GM21423 (cell line): ENCODE measurements at regions not wholly inside any gene's neighbourhood (a gene's known extent, or its start where the extent isn't known, plus 50 kb on each side); places are given as distances from the start of the nearest gene placed in this dataset.

Source experiments
- ATAC-seq: cut with Tn5 transposase; IDR thresholded peaks from one replicate; pipeline ENCODE4 v1.9.1; 2021; ENCODE audit warnings: mild to moderate bottlenecking, moderate library complexity; ENCODE audit not compliant: unreplicated experiment

DNA sequence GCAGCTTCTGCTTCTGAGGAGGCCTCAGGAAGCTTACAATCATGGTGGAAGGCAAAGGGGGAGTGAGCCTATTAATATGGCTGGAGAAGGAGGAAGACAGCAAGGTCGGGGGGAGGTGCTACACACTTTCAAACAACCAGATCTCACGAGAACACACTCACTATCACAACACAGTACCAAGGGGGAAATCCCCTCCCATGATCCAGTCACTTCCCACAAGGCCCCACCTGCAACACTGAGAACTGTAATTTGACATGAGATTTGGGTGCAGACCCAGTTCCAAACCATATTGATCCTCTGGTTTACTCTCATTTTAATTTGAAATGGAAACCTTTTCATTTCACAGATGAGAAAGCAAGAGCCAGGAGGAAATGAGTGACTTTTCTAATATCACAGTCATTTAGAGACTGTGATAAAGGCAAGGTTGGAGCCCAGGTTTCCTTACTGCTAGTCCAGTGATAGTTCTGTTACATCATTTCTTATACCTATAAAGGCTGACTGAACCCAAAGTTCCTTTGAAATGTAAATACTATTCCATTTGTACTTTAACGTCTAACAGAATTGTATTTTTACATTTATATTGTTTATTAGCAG is 105.8 kb upstream of the GAP43 start:
- no peak for ATAC-seq

- no peak for ATAC-seq
Measured at GRCh38 chr3:115518100-115518852, 105.0 kb upstream of the GAP43 start.

DNA sequence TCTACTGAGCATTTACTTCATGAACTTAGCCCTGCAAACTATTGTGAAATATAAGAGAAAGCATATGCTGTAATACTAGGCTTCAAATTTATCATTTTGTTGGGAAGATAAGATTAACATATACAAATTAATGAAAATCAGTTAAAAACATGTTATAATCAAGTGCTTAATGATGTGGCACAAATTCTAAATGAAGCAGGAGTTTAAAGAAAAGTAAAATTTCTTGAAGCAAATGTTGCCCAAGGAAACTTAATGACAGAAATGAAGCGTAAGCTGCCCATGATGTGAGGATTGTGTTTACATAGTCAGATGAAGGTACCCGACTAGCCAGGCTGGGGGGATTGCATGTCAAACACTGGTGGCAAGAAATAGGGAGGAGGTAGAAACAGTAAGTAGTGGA is 103.1 kb upstream of the GAP43 start:
- ATAC-seq = no peak

DNA sequence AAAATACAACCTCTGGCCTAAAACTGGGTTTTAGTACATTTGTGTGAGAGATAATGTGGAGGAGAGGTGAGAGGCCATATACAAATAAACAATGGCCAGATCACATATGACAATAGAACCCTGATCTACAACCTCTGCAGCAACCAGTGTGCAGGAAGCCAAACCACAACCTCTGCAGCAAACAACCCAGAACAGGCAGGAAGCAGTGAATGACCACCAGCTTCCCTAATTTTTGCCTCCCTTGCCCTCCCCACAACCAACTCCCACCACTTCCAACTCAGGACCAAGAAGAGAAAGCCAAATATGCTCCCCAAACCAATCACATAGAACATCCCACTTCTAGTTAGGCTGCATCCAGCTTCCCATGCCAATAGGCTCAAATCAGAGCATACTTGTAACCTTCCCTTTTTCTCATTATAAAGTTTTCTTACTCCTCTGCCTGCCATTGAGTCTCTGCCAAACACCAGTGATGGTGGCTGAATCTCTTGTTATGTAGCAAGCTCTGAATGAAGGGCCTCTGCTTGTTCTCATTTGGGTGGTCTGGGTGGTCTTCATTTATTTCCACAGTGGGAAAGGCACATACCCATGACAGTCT is 102.6 kb upstream of the GAP43 start:
- ATAC-seq = no peak

DNA sequence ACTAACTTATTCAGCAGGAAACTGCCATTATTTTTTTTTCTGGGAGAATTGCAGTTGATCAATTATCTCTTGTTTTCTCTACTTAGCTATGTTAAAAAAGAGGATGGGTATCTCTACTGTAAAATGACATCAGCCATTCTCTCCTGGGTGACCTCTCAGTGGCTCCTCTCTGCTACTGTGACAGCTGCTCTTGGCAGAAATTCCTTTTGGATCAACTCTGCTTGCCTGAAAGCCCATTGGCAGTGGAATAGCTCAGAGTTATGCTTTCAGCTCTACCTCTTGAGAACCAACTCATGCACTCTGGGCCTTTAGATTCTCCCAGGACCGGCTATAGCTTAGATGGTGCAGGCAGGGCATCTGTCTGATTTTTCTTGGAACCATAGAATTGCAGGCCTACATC is 99.9 kb upstream of the GAP43 start:
- no peak for ATAC-seq

DNA sequence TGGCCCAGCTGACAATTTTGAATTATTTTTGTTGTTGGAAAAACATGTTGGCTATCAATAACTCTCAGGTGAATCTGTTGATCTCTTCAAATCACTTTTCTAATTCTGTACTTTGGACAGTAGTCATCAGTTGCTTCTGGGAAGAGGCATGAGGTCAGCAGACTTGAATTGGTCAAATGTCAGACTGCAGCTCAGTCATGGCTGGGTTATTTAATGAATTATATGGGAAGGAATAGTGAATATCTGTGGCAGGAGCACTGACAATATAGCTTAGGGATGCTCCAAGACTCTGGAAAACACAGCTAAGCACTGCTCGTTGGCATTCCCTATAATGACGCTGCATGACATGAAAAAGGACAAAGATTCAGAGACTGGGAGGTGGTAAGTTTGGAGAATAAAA is 98.8 kb upstream of the GAP43 start:
- no peak for ATAC-seq

DNA sequence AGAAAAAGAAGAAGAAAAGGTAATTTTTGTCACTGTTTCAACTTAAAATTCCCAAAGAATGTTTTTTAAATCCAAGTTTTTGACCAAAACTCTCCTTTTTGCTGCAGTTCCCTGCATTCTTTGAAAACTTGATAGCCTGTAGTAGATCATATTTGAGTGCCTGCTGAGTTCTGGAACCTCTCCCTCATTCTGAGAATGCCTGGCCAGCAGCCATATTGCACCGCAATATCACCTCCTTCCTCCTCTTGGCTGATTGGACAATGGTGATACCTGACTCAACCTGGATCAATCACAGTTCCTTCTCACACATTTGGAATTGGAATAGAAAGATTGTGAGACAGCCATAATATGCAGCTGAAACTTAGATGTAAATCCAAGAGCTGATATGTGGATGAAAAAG is 97.6 kb upstream of the GAP43 start:
- ATAC-seq = no peak

DNA sequence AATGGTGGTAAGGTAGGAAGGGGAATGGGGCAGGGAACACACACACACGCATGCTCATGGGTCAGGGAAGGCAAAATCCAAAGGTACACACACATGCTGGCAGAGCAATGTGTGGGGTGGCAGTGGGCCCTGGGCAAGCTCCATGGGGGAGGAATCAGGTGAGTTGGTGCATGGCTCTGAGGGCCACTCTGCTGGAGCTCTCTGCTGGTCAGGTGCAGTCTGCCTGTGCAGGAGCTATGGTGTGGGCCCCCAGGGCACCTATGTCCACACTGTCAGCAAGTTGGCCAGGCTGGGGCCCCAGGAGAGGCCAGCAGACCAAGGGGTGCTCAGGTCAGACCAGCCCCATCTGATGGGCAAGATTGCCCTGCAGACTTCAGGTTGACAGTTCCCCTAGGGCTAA is 90.1 kb upstream of the GAP43 start:
- no peak for ATAC-seq

DNA sequence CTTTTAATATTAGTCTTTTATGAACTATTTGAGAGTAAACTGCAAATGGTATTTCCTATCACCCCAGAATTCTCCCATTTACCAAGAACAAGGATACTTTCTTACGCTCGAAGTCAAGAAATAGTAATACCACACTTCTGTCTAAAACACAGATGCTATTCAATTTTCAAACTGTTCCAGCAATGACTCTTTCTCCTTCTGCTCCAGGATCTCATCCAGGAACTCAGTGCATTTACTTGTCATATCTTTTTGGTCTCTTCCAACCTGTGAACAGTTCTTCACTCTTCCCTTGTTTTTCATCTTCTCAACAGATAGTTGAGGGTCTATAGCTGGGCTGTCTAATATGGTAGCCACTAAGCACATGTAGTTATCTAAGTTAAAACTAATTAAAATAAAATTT is 87.1 kb upstream of the GAP43 start:
- ATAC-seq = no peak

DNA sequence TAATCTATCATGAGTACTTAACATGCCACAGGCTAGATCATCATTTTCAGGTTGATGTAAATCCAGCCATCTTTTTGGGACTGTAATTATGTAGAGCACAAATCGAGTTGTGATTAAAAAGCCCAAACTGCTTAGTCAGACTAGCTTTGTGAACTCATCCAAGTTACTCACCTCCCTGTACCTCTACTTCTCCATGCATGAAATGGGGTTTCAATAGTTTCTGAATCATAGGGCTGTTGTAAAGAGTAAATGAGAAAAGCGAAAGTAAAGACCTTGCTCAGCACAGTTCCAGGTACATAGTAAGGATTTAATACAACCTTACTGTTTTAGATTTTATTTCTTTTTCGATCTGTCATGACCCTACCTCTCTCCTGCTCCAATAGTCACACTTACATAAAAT is 85.6 kb upstream of the GAP43 start:
- no peak for ATAC-seq

DNA sequence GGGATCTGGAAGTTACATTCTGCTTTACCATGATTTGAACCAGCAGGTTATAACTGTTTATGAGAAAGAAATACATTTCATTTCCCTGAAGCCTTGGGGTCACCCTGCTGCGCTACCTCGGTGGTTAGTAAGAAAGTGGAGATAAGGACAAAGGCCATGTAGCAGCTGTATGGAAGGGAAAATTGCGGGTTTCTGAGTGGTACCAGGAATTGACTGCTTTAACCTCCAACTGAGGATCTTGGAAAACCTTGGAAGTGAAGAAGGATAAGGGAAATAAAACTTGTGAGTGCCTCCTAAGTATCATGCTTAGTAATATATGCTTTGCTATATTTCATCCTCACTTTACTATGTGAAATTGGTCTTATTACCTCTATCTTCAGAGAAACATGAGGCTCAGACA is 76.1 kb upstream of the GAP43 start:
- no peak for ATAC-seq

DNA sequence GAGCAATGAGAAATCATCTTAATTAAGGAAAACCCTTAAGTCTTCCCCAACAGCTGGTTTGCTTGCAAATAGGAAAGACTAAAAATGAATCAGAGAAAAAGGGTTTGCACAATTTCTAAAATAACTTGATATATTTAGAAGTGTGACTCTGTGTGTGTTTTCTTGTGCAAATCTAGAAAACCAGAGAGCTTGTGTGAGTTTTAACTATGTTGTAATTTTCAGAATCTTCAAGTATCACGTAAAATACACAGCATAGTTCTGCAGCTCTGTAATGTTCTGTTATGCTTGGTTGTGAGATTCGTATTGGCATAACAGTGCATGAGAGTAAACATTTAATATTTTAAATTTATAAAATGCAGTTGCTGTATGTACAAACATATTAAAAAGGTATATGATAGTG is 74.7 kb upstream of the GAP43 start:
- ATAC-seq = no peak

GRCh38 chr3:115549071-115549470 is 74.2 kb upstream of the GAP43 start:
- ATAC-seq = no peak

DNA sequence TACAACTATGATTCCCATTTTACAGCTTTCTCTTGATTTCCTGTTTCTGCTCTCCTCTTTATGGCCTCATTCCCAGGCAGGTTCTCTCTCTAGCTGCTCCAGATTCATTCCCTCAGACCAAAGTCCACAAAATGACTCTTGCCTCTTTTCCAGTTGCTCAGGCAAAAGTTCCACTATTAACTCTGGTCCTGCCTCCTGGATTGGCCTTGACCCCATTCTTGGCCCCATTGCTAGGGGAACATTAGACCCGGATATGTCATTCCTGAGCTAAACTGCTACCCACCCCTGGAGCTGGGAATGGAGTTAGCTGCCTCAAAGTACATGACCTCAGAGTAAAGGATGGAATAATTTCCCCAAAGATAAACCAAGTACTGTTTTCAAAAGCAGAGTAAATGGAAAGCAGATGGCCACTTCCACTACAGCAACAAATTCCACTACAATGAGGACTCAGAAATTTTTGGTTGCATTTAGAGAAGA is 73.0 kb upstream of the GAP43 start:
- ATAC-seq = no peak

GRCh38 chr3:115551016-115551415 is 72.3 kb upstream of the GAP43 start:
- no peak for ATAC-seq

DNA sequence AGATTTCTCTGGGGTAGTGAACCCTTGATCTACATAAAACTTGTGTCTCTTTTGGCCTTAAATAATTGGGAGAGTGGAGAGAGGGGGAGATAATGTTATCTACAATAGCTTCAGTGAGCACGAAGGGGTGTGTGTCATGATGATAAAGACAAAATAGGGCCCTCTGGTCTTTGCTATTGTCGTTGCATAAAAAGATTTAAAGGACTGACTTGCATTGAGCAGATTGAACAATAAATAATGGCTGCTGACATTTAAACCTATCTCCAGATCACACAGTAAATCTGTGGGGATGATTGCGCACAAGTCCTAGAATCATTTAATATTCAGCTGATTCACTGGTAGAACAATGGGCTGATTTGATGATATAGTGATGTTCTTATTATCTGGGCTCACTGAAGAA is 71.3 kb upstream of the GAP43 start:
- ATAC-seq = no peak

- no peak for ATAC-seq
Measured at GRCh38 chr3:115553796-115554486, 69.4 kb upstream of the GAP43 start.

DNA sequence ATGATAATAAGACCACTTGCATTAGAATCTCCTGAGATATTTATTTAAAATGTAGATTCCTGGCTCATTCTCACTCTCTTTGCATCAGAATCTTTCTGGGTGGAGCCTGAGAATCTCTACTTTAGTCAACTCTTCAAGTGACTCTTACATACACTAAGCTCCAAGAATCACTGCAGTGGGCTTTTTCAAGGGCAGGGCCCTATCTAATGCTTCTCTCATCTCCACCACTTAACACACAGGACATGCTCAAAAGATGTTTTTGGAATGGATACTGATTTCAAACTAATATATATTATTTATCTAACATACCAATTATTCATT is 68.9 kb upstream of the GAP43 start:
- no peak for ATAC-seq

DNA sequence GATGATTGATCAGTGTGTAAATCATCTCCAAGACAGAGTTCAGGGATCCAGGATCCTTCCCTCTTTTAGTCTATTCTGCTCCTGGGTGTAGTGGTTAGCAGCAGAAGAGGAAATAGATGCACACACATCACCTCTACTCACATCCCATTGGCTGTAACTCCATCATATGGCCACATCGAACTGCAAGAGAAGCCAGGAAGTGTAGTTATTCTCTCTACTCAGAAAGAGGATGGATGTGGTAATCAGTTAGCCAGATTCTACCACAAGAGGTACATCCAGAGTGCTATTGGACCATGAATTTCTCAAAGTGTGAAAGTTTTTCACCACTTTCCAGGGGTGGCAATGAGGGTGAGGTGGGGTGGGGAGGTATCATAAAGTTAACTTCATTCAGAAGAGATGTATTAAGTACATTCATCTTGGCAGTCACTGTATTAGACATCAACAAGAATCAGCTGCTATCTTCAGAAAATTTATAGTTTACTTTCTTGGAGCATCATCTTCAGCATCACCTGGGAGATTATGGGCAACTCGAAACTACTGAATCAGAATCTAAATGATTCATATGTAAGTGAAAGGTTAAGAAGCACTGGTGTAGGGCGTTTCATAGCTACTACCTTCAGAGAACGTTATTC is 60.6 kb upstream of the GAP43 start:
- no peak for ATAC-seq

DNA sequence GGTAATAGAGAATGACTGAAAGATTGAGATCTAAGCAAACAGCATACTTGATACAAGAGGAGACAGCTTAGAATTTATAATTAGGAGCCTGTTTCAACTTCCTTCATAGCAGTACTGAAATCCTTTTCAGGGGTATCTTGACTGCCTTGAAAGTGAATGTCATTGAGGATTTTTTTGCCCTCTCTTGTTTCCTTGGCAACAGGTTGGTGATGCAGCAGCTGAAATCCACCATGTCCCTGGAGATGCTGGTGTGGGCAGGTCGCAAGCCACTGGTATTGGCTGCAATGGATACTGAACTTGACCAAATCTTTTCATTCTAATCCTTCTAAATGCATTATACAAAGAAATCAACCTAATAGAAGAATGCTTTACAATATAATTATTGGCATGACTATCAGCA is 59.3 kb upstream of the GAP43 start:
- ATAC-seq = no peak

DNA sequence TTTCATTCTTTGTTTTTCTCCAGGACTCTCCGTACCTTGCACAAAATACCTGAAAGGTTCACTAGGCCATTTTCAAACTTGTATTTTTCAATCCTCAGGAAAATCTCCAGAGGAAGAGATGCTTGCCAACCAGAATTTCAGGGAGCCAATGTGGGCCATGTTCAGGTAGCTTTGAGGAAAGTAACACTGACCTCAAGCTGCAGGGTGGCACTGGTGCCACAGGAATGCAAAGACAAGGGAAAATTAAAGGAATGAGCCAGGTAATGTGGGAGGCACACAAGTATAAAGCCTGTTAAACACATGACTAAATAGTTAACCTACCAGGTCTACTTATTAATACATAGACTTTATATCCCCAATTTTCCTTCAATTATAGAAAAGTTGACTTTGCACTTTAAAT is 51.9 kb upstream of the GAP43 start:
- no peak for ATAC-seq
